D341Med (cell line): ENCODE measurements at regions not wholly inside any gene's neighbourhood (a gene's known extent, or its start where the extent isn't known, plus 50 kb on each side); places are given as distances from the start of the nearest gene placed in this dataset.
A peak's percentile ranks its signal among the peaks of the same experiment; 100 is the strongest.

Experiments
- DNase-seq: peaks from one replicate; pipeline ENCODE4 v3.0.0; 2012; ENCODE audit warnings: low spot score

- no peak for DNase-seq
These were observed 55.4 kb upstream of the SLC10A7 start for GRCh38 chr4:146577111-146577510.

GRCh38 chr4:146582864-146583263 lies 55.8 kb upstream of the POU4F2 start:
- DNase-seq, result peak; percentile 57

- no peak for DNase-seq
These were observed 52.8 kb upstream of the POU4F2 start for GRCh38 chr4:146585761-146586333.
